SW480 (cell line): ENCODE measurements at regions not wholly inside any gene's neighbourhood (a gene's known extent, or its start where the extent isn't known, plus 50 kb on each side); places are given as distances from the start of the nearest gene placed in this dataset.
"Not testable (repeated sequence)": the region's sequence is repeated elsewhere in the genome, so short reads cannot be mapped to it uniquely, and the experiment has no call there.

Source experiments
- DNase-seq: peaks from one replicate; pipeline ENCODE4 v3.0.0-alpha.2; 2016; ENCODE audit warnings: low spot score

DNA sequence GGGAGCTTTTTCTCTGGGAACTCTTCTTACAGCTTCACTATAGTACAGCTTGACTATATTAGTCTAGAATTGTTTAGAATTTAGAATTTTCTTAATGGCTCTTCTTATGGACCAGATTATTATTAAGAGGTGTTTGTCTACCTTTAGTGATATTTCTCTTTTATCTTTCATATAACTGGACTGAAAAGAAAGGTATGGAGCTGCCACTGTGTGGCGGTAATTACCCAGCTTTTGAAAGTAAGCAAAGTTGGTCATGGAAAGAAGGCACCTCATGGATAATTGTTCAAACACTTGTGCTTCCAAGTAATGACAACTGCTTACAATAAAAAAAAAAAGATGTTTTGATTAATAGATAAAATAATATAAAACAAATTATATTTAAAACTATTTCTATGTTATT, 1112.5 kb downstream of the TECRL start:
- no peak for DNase-seq

DNA sequence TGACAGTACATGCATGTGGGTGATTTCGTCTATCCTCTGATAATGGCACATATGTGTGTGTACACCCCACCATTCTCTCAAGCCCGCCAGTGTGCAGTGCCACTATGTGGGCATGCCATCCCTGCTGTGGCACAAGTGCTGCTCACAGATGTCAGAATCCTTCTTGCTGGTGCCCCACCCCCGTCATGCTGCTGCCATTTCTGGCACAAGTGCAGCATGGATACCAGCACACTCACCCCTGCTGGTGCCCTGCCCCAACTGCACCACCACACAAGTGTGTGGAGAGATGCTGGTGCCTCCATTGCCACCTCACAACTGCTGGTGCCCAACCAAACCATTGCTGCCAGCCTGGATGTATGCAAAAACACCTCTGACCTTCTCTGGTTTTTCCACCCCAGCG, 1133.8 kb downstream of the TECRL start:
- DNase-seq, result no peak

DNA sequence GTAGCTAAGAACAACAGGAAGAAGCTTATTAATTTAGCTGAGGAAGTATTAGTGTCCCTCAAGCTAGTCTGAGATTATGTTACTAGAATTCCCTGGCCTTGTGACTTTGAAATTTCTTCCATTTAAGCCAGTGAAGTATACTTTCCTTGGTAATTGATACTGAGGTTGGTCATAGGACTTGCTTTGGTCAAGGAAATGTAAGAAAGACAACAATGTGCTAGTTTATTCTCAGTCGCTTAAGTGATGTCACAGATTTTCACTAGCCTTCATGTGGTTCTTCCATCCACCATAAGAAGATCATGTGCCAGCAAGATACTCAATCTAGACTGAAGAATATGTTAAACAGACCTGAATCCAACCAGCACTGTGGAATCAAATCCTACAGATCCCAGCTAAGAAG, 1140.1 kb downstream of the TECRL start:
- no peak for DNase-seq

DNA sequence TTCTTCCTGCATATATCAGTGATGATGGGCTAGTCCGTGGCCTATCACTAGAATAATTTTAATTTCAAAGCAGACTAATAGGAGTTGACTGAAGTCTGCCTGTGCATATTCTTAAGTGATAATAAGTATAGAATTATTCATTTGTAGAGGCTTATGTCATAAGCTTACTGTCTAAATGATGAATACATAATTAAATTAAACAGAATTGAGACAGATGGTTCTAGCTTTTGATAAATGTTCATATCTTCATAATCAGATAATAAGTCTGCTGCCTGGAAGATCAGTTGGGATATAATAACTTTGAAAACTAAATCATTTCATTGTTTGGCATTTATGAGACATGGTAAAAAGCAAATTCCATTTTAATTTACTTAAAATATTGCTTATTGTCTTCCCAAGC, 1175.6 kb downstream of the TECRL start:
- DNase-seq, result no peak

DNA sequence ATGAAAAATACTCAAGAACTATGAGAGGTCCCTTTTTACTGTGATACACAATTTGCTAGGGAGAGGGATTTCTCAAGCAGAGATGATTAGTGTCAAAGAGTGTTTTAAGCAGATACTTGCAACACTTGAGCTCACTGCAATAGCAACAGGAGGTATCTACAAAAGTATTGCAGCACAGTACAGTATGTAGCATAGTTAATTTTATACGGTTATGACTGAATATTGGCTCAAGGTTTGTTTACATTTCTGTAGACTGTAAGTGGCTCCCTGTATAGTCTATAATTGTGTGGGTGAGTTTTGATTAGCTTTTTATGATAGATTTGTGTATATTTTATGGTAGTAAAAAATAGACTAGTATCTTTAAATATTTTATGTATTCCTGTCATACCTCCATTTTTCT, 1177.2 kb downstream of the TECRL start:
- DNase-seq, result no peak

DNA sequence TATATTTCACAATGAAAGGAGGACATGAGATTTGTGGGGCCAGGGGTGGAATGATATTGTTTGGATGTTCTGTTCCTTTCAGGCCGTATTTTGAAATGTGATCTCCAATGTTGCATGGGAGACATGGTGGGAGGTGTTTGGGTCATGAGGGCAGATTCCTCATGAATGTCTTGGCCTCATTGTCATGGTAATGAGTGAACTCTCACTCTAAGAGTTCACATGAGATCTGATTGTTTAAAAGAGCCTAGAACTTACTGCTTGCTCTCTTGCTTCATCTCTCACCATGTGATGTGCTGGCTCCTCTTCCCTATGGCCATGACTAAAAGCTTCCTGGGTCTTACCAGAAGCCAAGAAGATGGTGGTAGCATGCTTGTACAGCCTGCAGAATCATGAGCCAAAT, 1183.0 kb downstream of the TECRL start:
- no peak for DNase-seq

DNA sequence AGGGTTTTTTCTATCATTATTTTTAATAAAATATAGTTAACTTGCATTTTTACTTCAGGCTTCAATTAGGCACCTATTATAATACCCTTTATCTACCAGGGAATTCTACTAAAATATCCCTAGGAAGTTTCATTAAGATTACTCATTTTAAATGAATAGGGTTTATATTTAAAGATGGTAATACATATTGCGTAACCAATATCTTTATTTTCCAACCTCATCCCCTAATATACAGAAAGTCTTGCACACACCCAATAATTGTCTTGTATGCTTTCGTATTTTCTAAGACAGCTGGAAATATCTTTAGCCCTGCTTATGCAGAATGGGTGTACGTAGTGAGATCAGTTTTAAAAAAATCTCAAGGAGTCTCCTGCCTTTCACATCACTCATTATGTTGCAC, 1186.8 kb downstream of the TECRL start:
- no peak for DNase-seq

DNA sequence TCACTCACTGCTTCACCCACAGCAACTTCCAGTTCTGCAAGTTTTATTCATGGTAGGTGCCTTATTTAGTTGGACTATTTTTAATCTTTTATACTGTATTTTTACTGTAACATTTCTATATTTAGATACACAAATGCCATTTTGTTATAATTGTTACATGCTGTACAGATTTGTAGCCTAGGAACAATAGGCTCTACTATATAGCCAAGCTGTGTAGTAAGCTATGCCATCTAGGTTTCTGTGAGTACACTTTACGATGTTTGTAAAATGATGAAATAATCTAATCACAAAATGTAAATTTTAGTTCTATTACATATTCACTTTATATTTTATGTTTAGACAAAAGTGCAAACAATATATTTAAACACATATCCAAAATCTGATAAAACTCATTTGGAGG, 1187.8 kb downstream of the TECRL start:
- no peak for DNase-seq

DNA sequence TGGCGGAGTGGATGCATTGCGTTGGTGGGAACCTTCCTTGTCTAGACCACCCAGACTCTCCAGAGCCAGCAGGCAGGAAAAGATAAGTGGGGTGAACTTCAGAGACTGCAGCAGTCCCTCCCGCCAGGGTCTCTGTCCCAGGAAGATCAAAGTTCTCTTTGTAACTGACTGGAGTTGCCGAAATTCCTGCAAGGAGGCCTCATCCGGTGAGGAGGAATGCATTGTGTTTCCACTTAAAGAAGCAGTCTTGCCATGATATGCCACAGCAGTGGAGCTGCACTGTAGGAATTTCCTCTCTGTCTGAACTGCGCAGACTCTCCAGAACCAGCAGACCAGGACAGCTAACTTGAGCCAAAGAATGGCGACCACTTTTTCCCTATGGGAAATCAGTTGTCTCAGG, 1190.4 kb downstream of the TECRL start:
- no peak for DNase-seq

DNA sequence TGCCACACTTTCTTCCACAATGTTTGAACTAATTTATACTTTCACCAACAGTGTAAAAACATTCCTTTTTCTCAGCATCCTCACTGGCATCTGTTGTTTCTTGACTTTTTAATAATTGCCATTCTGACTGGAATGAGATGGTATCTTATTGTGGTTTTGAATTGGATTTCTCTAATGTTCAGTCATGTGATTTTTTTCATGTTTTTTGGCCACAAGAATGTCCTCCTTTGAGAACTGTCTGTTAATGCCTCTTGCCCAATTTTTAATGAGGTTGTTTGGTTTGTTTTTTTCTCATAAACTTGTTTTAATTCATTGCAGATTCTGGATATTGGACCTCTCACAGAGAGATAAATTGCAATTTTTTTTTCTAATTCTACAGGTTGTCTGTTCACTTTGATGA, 1195.2 kb downstream of the TECRL start:
- no peak for DNase-seq

DNA sequence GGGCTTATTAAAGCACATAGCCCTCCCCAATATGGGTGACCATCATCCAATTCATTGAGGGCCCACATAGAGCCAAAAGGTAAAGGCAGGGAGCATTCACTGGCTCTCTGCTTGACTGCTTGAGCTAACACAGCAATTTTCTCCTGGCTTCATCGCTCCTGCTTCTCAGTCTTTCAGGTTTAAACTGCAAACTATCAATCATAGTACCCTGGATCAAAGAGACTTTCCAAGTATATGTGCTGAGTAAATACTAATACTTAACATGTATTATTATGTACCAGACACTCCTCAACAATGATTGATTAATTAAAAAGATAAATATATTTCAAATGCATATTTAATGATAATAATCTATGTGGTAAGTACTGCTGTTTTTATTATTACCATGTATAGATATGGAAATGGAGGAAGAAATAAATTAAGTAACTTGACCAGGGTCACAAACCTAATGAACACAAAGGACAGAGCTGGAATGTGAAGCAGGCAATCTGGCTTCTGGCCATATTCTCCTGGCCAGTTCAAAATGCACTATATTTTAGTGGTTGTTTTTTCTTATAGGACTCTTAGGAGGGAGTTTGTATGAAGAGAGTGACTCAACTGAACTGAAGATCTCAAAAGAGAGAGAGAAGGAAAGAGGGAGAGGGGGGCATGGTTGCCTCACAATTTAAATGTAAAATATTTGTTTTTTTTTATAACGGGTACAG, 1197.3 kb downstream of the TECRL start:
- DNase-seq, result no peak

DNA sequence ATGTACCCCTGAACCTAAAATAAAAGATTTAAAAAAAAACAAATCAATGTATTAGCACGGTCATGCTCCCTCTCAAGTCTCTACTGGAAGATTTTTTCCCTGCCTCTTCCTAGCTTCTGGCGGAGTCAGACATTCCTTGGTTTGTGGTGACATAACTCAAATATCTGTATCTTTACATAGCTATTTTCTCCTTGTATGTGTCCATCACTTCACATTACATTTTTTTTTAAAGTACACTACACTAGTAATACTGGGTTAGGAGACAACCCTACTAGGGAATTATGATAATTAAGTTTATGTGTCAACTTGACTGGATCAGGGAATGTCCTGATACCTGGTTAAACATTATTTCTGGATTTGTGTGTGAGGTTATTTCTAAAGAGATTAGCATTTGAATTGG, 1197.9 kb downstream of the TECRL start:
- no peak for DNase-seq

DNA sequence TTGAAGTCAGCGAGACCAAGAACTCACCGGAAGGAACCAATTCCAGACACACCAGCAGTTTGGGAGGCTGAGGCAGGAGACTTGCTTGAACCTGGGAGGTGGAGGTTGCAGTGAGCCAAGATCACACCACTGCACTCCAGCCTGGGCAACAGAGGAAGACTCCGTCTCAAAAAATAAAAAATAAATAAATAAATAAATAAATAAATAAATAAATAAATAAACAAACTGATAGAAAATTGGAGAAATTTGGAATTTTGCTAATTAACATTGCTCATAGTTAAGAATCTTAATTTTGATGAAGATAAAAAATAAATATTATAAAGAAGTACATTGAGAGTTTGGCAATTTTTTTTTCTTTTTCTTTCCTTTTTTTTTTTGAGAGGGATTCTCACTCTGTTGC, 1216.2 kb downstream of the TECRL start:
- DNase-seq, result not testable (repeated sequence)

DNA sequence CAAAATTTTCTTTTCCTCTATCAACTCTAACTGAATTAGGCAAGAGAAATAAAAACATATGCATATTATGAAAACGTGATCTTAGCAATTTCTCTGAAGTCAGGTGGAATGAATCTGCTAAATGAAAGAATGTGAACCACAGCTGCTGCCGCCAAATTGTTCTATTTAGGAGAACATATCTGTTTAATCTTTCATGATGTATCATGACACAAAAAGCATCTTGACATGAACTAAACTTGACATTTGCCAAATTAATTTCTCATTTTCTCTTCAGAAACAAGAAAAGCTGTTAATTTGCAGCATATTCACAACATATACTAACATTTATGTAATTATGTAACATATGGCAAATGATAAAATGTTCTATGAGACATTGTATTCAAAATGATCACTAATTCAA, 1237.9 kb downstream of the TECRL start:
- no peak for DNase-seq

DNA sequence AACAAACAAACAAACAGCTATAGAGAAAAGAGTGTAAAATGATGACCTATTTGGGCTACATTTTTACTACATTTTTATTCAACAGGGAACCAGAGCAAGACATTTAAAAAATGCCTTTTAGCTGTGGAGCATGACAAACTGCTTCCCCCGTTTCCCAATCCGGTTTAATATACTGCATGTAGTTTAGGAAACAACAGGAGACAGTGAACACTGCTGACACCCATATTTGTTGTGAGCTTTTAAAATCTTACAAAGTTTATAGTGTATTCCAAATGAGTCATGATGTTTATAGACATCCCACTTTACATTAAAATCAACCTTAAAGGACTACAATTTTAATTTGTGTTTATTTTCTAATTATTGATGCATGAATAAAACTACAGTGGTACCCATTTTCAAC, 1238.3 kb downstream of the TECRL start:
- no peak for DNase-seq

DNA sequence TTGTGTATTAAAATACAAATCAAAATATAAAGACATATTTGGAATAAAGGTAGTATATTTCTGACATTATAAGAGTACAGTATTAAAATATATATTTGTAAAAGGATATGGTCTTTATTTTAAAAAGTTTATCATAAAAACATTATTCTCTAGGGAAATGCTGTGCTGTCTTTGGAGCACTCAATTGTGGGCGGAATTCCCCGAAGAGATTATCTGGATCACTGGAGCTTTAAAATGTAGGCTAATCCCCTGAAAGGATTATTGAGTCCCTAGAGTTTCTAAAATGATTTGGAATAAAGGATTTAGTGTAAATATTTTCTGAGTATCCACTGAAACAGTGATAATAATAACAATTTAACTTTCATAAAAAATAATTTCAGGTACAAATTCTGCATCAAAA, 1239.4 kb downstream of the TECRL start:
- no peak for DNase-seq

DNA sequence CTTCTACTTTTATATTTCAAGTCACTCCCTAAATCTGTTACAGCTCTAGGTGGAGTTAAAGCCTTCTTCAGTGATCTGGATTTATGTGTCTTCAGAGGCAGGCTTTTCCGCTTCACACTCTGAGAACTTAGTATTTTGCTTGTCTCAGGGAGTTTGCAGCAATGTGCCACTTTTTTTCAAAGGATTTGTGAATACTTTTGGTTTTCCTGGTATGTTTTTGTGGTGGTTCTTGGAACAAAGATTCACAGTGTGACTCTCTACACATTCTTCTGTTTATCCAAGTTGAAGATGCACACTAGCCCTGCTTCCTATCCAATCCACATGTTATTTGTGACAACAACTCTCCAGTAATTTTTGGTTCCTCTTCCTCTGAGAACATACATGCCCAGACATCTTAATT, 1253.7 kb downstream of the TECRL start:
- DNase-seq, result no peak

DNA sequence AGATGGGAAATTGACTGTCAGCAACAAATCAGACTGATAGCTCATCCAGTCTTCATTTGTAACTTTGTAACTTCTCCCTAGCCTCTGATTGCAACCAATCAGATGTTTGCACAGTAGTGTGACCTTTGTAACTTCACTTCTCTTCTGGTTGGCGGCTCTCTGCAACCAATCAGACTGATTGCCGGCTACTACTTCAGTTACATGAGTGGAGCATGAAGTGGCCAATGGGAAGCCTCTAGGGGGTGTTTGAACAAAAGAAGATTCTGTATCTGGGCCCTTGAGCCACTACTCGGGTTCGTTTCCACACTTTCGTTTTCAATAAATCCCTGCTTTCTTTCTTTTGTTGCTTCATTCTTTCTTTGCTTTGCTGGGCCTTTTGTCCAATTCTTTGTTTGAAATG, 1285.8 kb downstream of the TECRL start:
- DNase-seq, result no peak

DNA sequence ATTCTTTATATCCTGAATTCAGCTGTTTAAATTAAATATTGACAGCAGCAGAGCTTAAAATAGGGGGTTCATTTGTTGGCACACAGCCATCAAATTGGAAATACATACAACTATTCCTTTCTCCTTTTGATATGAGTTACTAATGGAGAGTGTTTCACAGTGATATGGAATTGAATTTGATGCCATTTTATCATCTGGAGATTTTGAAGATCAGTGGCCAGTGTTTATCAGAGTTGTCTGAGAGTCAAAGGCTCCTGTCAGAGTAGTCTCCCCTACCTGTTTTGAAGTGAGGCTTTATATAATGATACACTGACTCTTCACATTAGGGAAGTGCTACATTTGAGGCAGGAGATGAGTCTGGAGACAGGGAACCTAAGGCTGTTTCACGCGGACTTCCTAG, 1286.3 kb downstream of the TECRL start:
- no peak for DNase-seq

DNA sequence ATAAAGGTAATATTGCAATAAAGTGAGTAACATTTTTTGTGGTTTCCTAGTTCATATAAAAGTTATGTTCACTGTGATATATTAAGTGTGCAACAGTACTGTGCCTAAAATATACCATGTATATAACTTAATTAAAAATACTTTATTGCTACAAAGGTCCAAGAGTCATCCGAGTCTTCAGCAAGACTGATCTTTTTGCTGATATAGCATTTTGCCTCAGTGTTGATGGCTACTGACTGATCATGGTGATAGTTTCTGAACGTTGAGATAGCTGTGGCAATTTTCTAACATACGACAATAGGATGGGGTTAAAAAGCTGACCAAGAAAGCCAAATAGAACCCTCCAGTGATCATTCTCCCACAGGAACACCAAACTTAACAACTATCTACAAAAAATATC, 1302.7 kb downstream of the TECRL start:
- DNase-seq, result no peak

DNA sequence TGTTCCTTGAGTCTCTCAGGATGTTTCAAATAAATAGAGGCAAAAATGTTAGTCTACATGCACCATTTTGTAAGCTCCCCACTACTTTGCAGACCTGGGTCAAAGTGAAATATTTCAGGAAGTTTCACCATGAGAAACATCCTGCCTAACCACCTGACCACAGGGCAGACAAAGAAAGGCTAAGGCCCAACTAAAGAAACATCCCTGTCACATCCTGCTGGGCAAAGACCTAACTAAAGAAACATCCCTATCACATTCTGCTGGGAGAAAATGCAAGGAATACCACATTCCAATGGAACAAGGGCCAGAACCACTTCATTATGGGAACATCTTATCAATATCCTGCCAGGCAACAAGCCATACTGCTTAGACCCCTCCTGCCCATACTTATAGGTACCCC, 1303.4 kb downstream of the TECRL start:
- DNase-seq, result no peak

DNA sequence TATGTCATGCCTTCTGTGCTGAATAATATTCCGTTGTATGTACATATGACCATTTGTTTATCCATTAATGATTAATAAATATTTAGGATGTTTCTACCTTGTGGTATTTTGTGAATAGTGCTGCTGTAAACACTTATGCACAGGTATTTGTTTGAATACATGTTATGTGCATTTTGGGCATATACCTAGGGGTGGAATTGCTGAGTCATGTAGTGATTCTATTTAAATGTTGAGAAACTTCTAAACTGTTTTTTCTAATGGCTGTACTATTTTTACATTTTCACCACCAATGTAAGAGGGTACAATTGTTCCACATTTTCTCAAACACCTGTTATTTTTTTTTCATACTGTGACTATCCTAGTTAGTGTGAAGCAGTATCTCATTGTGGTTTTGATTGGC, 1318.6 kb downstream of the TECRL start:
- DNase-seq, result no peak

DNA sequence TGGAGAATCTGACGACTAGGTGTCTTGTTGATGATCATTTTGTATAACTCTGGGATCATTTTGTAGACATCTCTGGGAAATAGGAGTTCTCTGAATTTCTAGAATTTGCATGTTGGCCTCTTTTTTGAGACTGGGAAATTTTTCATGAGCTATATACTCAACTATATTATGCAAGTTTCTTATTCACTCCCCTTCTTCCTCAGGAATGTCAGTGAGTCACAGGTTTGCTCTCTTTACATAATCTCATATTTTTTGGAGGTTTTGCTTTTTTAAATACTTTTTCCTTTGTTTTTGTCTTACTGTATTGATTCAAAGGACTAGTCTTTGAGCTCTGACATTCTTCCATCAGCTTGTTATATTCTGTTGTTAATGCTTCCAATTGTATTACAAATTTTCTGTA, 1324.2 kb downstream of the TECRL start:
- no peak for DNase-seq

DNA sequence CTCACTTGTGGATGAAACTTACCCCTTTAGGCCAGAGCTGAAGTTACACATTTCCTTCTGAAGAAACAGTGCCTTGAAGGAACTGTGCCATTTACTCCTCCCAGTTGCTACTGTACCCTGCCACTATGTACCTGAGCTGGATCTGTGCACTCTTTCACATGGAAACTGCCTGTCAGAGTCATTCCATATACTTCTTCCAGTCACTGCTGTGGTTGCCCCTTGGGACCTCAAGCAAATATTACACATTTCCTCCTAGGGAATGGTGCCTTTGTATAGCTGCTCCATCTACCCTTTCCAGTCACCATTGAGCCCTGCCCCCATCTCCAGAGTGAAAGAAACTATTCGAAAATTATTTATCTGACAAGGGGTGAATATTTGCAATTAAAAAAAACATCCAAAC, 1328.3 kb downstream of the TECRL start:
- no peak for DNase-seq

DNA sequence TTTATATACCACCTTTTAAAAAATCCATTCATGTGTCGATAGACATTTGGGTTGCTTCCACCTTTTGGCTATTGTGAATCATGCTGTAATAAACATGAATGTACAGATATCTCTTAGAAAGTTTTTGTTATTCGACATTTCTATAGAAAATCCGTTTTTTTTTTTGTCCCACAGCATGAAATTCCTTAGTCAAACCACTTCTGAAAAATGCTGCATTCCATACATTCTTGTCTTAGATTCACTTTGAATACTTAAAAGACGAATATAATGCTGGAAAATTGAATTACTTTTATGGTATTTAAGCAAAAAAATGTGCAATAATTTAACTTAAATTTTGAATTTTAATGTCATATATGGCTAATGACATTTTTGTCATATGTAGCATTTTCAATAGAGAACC, 1345.5 kb downstream of the TECRL start:
- DNase-seq, result no peak
